ENCODE measurements at regions not wholly inside any gene's neighbourhood (a gene's known extent, or its start where the extent isn't known, plus 50 kb on each side); places are given as distances from the start of the nearest gene placed in this dataset.

- no peaks in the 10 kb centered on the region for H3K27me3 ChIP-seq (replicated peaks)
- no peak for TF ChIP-seq CTCF (IDR thresholded peaks at IDR 0.05; ENCODE audit: low read depth, low read length, missing control alignments)
- in situ Hi-C loops (cut with HindIII; ENCODE audit: low pct_ligation_motif_present, low sequenced_read_pairs) = no loop called here
- H3K36me3 ChIP-seq (replicated peaks) = no peaks in the 10 kb centered on the region
- H3K27ac ChIP-seq = no peak overlapping the region
- DNase-seq = no peak
- no peak overlapping the region for H3K4me3 ChIP-seq (ENCODE audit: low read depth, low read length)
Observed at GRCh38 chr9:18037981-18038380, 436.0 kb upstream of the ADAMTSL1 start.

- in situ Hi-C loops (cut with HindIII; ENCODE audit: low pct_ligation_motif_present, low sequenced_read_pairs) = no loop called here
- no peak for DNase-seq
- no peak for TF ChIP-seq CTCF (IDR thresholded peaks at IDR 0.05; ENCODE audit: low read depth, low read length, missing control alignments)
- Histone ChIP-seq H3K27ac (no peak overlapping the region), H3K36me3 (replicated peaks) (no peaks in the 10 kb centered on the region), H3K27me3 (replicated peaks) (no peaks in the 10 kb centered on the region), H3K4me3 (ENCODE audit: low read depth, low read length) (no peak overlapping the region)
Observed at GRCh38 chr9:18040327-18040726, 433.6 kb upstream of the ADAMTSL1 start.

- no peak overlapping the region for H3K4me3 ChIP-seq (ENCODE audit: low read depth, low read length)
- no peak for DNase-seq
- no peaks in the 10 kb centered on the region for H3K27me3 ChIP-seq (replicated peaks)
- no peak overlapping the region for H3K27ac ChIP-seq
- TF ChIP-seq CTCF (IDR thresholded peaks at IDR 0.05; ENCODE audit: low read depth, low read length, missing control alignments) = no peak
- in situ Hi-C loops (cut with HindIII; ENCODE audit: low pct_ligation_motif_present, low sequenced_read_pairs) = no loop called here
- H3K36me3 ChIP-seq (replicated peaks) = no peaks in the 10 kb centered on the region
Observed at GRCh38 chr9:18043978-18044377, 430.0 kb upstream of the ADAMTSL1 start.

GRCh38 chr9:18045326-18045725 lies 428.6 kb upstream of the ADAMTSL1 start:
- DNase-seq = no peak
- in situ Hi-C loops (cut with HindIII; ENCODE audit: low pct_ligation_motif_present, low sequenced_read_pairs) = no loop called here
- no peak overlapping the region for H3K4me3 ChIP-seq (ENCODE audit: low read depth, low read length)
- no peak overlapping the region for H3K27ac ChIP-seq
- no peaks in the 10 kb centered on the region for H3K36me3 ChIP-seq (replicated peaks)
- no peaks in the 10 kb centered on the region for H3K27me3 ChIP-seq (replicated peaks)
- no peak for TF ChIP-seq CTCF (IDR thresholded peaks at IDR 0.05; ENCODE audit: low read depth, low read length, missing control alignments)

GRCh38 chr9:18046068-18046467 lies 427.9 kb upstream of the ADAMTSL1 start:
- Histone ChIP-seq H3K36me3 (replicated peaks) (no peaks in the 10 kb centered on the region), H3K27ac (no peak overlapping the region), H3K4me3 (ENCODE audit: low read depth, low read length) (no peak overlapping the region), H3K27me3 (replicated peaks) (no peaks in the 10 kb centered on the region)
- in situ Hi-C loops (cut with HindIII; ENCODE audit: low pct_ligation_motif_present, low sequenced_read_pairs) = no loop called here
- TF ChIP-seq CTCF (IDR thresholded peaks at IDR 0.05; ENCODE audit: low read depth, low read length, missing control alignments) = no peak
- DNase-seq = no peak

GRCh38 chr9:18051638-18052037 lies 422.3 kb upstream of the ADAMTSL1 start:
- H3K27ac ChIP-seq = no peak overlapping the region
- TF ChIP-seq CTCF (IDR thresholded peaks at IDR 0.05; ENCODE audit: low read depth, low read length, missing control alignments) = no peak
- no peak for DNase-seq
- H3K27me3 ChIP-seq (replicated peaks) = no peaks in the 10 kb centered on the region
- in situ Hi-C loops (cut with HindIII; ENCODE audit: low pct_ligation_motif_present, low sequenced_read_pairs) = no loop called here
- H3K36me3 ChIP-seq (replicated peaks) = no peaks in the 10 kb centered on the region
- H3K4me3 ChIP-seq (ENCODE audit: low read depth, low read length) = no peak overlapping the region
